AG04449 (cell line): ENCODE measurements at regions not wholly inside any gene's neighbourhood (a gene's known extent, or its start where the extent isn't known, plus 50 kb on each side); places are given as distances from the start of the nearest gene placed in this dataset.

Source experiments
- CTCF ChIA-PET: fragments of 350-600 bp; formaldehyde crosslinking; extraction: SDS; loops from one replicate; lab custom pipeline; 2021; ENCODE audit warnings: antibody characterized with exemption; lab: Yijun Ruan, JAX
- POLR2A ChIA-PET: fragments of 400-600, 350-600 bp; formaldehyde crosslinking; extraction: SDS; loops from one replicate; lab custom pipeline; 2020; ENCODE audit warnings: antibody characterized with exemption, inconsistent platforms; lab: Yijun Ruan, JAX
- DNase-seq: peaks from one replicate; pipeline ENCODE4 v3.0.0-alpha.2; 2010; ENCODE audit warnings: low read depth, low spot score
- H3K4me3 ChIP-seq: 2 replicates; pipeline ENCODE4 v1.5.1; 2011; ENCODE audit warnings: low read depth, mild to moderate bottlenecking, control low read depth, low read length
- CTCF ChIP-seq: IDR thresholded peaks from one replicate; pipeline ENCODE4 v1.5.1; 2011; ENCODE audit warnings: mild to moderate bottlenecking, moderate library complexity, low read length, control low read depth, inconsistent platforms; ENCODE audit not compliant: insufficient read depth; ENCODE audit errors: missing control alignments

DNA sequence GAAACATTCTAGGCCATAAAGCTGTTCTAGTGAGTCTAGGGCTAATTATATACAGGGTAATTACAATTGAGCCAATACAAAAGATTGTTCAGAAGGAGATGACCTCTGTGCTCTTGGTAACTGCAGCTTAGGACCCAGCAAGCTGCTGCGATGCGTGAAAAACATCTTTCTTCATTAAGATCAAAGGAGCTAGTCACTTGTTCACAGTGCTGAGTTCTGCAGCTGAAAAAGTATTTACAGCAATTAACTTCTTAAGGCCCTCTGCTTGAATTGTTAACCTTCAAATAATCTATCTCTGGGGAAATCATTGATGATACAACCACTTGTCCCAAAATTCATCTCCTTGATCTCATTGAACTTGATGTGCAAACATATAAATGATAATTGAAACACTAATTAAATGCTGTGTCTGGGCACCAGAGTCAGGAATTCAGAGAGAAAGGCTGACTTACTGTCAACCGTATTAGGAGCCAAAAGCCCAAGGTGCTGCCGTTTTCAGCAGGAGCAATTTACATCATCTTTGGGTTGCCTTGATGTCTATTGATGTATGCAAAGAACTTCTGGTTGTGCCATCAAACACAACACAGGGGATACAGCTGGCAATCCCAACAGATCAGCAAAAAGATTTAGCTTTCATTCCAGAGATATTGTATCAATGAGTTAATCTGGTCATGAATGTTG is 213.0 kb downstream of the NECTIN3 start:
- POLR2A ChIA-PET: no interaction called here
- CTCF ChIA-PET: interaction anchor here (1.0 kb wide), 1 partner anchor 10 kb away, joined by 3 read pairs; no protein-coding TSS in a partner anchor
- no peak for TF ChIP-seq CTCF
- no peak for DNase-seq
- no peak overlapping the region for H3K4me3 ChIP-seq

- POLR2A ChIA-PET: no interaction called here
- no peak overlapping the region for H3K4me3 ChIP-seq
- DNase-seq: no peak
- TF ChIP-seq CTCF: no peak
- CTCF ChIA-PET: interaction anchor here (1.0 kb wide), 1 partner anchor 10 kb away, joined by 3 read pairs; no protein-coding TSS in a partner anchor
These were observed 213.5 kb downstream of the NECTIN3 start for GRCh38 chr3:111285184-111285538.

- CTCF ChIA-PET: interaction anchor here (0.7 to 1.0 kb wide), 2 partner anchors 9 to 282 kb away, joined by 3 read pairs; no protein-coding TSS in a partner anchor
- POLR2A ChIA-PET: no interaction called here
- TF ChIP-seq CTCF: no peak
- no peak overlapping the region for H3K4me3 ChIP-seq
- DNase-seq: no peak
These were observed 214.1 kb downstream of the NECTIN3 start for GRCh38 chr3:111285694-111286093.

- POLR2A ChIA-PET: no interaction called here
- no peak for TF ChIP-seq CTCF
- CTCF ChIA-PET: interaction anchor here (0.7 kb wide), 1 partner anchor 280 kb away, joined by 3 read pairs; no protein-coding TSS in a partner anchor
These were observed 215.1 kb downstream of the NECTIN3 start for GRCh38 chr3:111286746-111287145.

DNA sequence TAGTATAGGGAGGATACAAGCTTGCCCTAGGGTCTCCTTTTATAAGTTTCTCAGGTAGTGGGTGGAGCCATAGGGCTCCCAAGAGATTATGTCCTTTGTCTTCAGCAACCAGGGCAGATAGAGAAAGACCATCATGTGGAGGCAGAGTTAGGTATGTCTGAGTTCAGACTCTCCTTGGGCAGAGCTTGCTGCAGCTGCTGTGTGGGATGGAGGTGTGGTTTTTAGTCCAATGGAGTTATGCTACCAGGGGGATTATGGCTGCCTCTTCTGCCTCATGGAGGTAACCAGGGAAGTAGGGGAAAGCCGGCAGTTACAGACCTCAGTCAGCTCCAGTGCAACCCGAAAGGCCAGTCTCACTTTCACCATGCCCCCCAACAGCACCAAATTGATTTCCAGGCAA is 220.5 kb downstream of the NECTIN3 start:
- no peak for TF ChIP-seq CTCF
- DNase-seq: no peak
- CTCF ChIA-PET: no interaction called here
- POLR2A ChIA-PET: no interaction called here
- H3K4me3 ChIP-seq: no peak overlapping the region

More at GRCh38 chr3:111286746-111287145, 215.1 kb downstream of the NECTIN3 start:
- H3K4me3 ChIP-seq: no peak overlapping the region
- no peak for DNase-seq

GRCh38 chr3:111299192-111299615 is 227.6 kb downstream of the NECTIN3 start:
- POLR2A ChIA-PET: no interaction called here
- no peak for DNase-seq
- TF ChIP-seq CTCF: no peak
- CTCF ChIA-PET: interaction anchor here (1.0 to 1.1 kb wide), 2 partner anchors 15 to 22 kb away, joined by 4 to 5 read pairs; no protein-coding TSS in a partner anchor
- no peak overlapping the region for H3K4me3 ChIP-seq
